ENCODE measurements at regions not wholly inside any gene's neighbourhood (a gene's known extent, or its start where the extent isn't known, plus 50 kb on each side); places are given as distances from the start of the nearest gene placed in this dataset.

DNA sequence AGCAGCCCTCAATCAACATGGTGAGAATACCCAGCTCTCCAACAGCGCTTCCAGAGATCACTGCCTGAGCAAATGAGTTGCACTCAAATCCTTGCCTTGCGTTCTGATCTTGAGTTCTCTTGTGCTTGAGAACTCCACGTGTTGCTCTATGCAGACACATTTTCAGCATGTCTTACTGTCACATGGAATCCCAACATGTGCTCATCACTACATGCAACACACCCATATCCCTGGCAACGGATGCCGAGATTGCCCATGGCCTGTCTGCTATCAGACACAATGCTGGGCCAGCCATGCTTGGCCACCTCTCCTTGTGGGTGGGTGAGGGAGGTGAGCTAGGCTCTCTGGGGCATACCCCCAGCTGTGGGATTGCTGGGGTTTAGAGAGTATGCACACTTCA lies 91.9 kb upstream of the LDAH start:
- no peak for DNase-seq (ENCODE audit: low read depth in 3 of 3, low spot score in 2 of 3)

DNA sequence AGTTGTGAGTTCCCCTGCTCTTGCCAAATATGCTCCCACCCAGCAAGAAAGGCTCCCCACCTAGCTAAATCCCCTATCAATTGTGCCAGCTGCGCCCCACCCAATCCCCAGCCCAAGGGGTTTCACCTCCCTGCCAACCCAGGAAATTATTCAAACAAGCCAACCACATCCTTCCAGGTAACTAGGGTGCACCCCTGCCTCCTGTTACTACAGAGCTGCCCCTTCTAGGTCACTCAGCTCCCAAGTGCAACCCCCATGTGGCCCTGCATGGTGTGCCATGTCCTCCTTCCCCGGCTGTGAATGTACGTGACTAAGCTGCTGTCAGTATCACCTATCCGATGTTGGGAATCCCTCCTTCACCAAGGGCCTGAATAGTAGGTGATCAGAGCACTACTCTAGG lies 91.2 kb upstream of the LDAH start:
- no peak for DNase-seq (ENCODE audit: low read depth in 3 of 3, low spot score in 2 of 3)

DNA sequence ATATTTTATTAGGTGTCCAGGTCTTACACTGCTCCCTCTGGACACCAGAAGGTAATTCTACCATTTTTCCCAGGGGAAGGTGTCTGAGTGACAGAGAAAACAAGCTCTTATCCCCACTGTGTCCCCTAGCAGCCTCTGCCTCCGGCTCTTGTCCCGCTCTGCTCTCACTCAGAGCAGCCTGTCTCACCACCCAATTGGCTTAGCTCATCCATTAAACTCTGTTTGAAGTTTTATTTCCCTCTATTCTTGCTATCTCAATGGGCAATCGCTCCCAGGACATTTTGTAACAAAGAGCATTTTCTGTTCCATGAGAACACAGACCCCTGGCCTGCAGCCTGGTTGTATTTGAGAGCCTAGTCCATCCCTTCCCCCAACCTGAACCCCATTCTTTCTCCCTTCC lies 90.6 kb upstream of the LDAH start:
- DNase-seq (ENCODE audit: low read depth in 3 of 3, low spot score in 2 of 3): no peak

DNA sequence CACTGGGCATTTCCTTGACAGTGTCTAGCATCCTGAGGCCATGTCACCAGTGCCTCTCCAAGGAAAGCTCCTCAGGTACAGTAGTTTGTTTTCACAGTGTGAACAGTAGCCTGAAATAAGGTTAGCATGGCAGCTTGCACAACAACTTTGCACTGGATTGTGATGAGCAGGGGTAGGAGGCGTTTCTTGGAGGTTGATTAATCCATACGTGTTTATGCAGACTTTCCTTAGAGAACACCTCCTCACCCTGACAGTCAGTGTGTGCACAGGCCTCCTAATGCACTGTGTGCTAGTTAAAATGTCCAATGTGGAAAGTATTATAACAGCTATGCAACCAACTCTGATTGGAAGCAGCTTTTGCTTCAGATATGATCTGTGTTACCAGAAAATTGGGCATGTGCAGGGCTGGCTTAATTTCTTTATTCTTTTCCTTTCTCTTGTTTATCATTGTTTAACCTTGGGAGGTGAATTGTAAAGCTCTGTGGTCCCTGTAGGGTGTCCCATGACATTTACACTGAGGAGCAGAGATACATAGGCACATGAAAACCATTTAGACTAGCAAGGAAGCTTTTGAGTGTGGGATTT lies 77.2 kb upstream of the LDAH start:
- no peak for DNase-seq (ENCODE audit: low read depth in 3 of 3, low spot score in 2 of 3)

DNA sequence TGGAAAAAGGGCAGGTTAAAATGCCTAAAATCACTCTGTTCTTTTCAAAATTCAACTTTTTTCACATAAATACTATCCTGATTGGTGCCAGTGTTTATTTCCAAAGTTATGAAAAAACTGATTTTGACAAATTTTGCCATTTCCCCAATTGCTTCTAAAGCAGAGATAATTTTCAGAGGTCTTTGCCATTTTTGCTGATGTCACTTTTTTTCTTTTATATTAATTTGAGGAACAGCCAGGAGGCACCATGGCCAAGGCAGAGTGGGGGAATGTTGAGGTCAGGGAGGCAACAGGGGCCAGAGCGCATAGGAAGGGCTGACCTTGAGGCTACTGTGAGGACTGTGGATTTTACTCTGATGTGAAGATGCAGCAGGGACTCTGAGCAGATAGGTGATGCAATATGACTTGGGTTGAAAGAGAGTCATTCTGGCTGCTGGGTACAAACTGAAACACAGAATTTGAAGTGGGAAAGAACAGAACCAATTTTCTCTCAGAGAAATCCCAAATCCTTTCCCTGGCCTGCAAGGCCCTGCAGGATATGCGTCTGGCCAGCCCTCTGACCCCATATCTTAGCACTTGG lies 75.1 kb upstream of the LDAH start:
- no peak for DNase-seq (ENCODE audit: low read depth in 3 of 3, low spot score in 2 of 3)

DNA sequence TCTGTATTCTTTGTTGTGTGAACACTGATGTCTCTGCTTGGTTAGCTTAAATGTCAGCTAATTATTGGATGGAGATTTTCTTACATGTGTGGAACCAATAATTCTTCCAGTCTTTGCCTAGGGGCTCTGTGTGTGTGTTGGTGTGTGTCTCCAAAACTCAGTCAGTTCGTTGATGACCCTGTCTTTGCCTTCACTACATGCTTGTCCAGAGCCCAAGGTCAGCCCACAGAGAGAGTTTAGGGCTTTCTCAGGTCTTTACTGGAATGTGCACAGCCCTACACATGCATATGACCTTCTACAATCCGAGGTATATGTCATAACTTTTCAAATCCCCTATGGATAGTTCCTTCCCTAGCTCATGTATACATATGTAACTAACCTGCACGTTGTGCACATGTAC lies 74.1 kb upstream of the LDAH start:
- no peak for DNase-seq (ENCODE audit: low read depth in 3 of 3, low spot score in 2 of 3)

DNA sequence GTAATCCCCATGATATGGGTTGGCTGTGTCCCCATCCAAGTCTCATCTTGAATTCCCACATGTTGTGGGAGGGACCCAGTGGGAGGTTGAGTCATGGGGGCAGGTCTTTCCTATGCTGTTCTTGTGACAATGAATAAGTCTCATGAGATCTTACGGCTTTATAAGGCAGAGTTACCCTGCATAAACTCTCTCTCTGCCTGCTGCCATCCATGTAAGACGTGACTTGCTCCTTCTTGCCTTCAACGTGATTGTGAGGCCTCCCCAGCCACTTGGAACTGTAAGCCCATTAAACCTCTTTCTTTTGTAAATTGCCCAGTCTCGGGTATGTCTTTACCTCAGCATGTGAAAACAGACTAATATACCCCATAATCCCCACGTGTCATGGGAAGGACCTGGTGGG lies 61.9 kb upstream of the LDAH start:
- no peak for DNase-seq (ENCODE audit: low read depth in 3 of 3, low spot score in 2 of 3)

DNA sequence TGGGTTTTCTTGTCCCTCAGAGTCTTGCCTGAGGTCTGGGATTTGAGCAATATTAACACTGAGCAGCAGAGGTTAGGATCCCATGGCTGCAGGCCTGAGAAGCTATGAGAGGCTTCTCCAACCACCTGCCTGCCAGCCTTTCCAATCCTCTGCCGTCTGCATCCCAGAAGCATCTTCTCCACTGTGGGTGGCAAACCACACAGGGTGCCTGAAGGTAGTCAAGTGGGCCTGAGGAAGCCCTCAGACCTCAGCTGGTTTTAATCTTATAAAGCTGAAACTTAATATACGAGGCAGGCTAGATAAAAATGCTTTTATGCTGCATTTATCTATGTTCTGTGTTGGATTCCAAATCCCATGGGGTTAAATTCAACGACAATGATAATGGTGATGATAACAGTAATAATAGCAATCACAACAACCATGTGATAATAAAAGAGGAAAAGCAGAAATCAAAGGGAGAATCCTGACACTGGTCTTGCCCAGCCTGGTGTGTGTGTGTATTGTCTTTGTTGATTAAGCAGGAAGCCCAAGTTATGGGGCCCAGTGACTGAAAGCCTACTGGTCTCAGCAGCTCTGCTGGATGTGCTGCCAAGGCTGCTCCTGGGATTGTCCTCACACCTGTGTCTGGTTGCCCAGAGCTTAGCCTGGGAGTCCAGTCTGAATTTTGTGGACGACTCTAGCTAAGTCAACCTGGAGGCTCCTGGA lies 59.7 kb upstream of the LDAH start:
- no peak for DNase-seq (ENCODE audit: low read depth in 3 of 3, low spot score in 2 of 3)

DNA sequence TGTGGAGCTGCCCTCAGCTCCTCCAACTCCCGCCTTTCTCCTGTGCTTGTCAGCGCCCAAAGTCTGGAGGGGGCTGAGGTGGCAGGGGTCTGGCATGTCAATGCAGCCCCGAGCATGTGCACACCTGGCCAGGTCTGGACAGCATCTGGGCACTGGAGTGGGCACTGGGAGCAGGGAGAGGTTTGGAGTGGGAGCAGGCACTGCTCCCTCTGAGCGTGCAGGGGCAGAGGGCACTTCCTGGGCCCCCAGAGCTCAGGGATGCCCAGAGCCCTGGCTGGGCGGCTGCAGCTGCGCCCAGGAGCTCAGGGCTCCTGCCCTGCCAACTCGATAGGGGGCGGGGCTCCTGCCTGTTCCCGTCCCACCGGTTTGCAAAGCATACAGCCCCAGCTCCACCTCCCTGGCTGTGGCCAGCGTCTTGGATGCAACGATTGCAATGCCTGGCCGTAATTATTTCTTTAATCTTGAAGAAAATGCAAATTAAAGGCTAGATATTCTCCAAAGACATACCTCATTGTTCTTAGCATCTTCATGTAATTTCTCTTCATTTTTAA lies 57.4 kb upstream of the LDAH start:
- no peak for DNase-seq (ENCODE audit: low read depth in 3 of 3, low spot score in 2 of 3)

DNA sequence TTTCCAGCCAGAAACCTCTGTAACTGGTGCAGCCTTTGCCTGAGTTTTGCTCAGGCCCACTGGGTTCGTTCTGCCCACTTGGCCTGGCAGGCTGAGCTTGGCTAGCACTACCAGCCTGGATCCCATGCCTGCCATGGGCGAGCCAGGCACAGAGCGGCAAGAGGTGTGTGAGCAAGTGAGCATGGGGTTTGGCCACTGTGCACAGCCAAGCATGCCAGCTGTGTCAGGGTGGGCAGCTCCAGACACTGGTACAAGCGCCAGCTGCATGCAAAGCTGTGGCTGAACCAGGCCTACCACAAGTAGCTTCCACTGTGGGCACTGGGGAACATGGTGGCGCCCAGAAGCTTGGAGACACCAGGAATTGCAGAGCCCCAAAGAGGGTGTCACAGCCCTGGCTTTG lies 56.3 kb upstream of the LDAH start:
- DNase-seq (ENCODE audit: low read depth in 3 of 3, low spot score in 2 of 3): no peak

DNA sequence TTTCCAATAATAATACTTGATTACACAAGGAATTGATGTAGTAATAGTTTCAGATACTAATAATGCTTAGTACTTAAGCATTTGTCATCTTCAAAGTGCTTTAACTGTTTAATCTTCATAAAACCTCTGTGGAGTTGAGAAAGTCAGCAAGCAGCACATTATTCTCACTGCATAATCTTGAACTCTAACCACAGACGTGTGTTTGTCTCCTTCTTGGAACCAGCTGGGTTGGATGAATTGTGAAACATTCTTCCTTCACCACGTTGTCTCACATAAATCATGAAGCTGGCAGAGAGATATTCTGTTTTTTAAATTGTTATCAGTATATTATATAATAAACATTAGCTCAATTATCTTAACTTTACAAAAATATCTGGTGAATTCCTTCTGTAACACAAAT lies 55.1 kb upstream of the LDAH start:
- DNase-seq (ENCODE audit: low read depth in 3 of 3, low spot score in 2 of 3): no peak
